WTC11 (cell line): ENCODE measurements at regions not wholly inside any gene's neighbourhood (a gene's known extent, or its start where the extent isn't known, plus 50 kb on each side); places are given as distances from the start of the nearest gene placed in this dataset.

ENCODE experiments used
- STAT6 ChIP-seq: sonication (generic); formaldehyde crosslinking; conservative IDR thresholded peaks from 2 replicates; pipeline ENCODE4 v1.8.1; 2023; ENCODE audit warnings: mild to moderate bottlenecking, low read depth, missing genetic modification reagents, moderate library complexity
- ZNF671 ChIP-seq: fragments of 250-450 bp; sonication (Bioruptor Pico); IDR thresholded peaks from 2 replicates; pipeline ENCODE4 v1.8.0; 2021; ENCODE audit warnings: mild to moderate bottlenecking
- TF ChIP-seq, protein P1 (sequence below): sonication (generic); formaldehyde crosslinking; conservative IDR thresholded peaks from 2 replicates; pipeline ENCODE4 v1.8.1; 2022; ENCODE audit warnings: mild to moderate bottlenecking, missing genetic modification reagents

DNA sequence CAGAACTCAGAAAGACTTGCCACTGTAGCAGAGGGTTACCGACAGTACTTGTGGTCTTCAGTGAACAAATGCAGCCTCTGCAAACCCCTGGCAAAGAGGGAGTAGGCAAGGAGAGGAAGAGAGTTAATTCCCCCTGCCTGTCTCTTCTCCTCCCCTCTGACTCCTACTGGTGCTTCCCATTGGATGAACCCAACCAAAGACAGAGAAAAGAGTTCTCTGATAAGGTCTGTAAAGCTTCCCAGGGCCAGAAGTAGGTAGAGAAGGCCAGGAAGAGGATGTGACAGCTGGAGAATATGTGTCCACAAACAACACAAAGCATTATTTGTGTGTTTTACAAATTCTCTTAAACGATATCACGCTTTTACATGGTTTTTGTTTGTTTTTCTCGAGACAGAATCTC is 66.6 kb upstream of the GPCPD1 start:
- TF ChIP-seq, protein P1, sequence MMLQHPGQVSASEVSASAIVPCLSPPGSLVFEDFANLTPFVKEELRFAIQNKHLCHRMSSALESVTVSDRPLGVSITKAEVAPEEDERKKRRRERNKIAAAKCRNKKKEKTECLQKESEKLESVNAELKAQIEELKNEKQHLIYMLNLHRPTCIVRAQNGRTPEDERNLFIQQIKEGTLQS (CRISPR knock-in tag), result no peak
- TF ChIP-seq STAT6 (CRISPR knock-in tag) (no peak), ZNF671 (CRISPR knock-in tag) (no peak)
